ENCODE measurements at regions not wholly inside any gene's neighbourhood (a gene's known extent, or its start where the extent isn't known, plus 50 kb on each side); places are given as distances from the start of the nearest gene placed in this dataset.

- no peak for TF ChIP-seq EZH2 (IDR thresholded peaks at IDR 0.05; ENCODE audit: low read depth, unreplicated experiment)
- no peak for TF ChIP-seq POLR2AphosphoS5 (IDR thresholded peaks at IDR 0.05; ENCODE audit: low read depth)
- no peak for TF ChIP-seq ZNF114 (CRISPR knock-in tag; IDR thresholded peaks at IDR 0.05)
- TF ChIP-seq REST (IDR thresholded peaks at IDR 0.05; ENCODE audit: unreplicated experiment), result no peak
- no peak for TF ChIP-seq ETS1 (IDR thresholded peaks at IDR 0.05)
- TF ChIP-seq EZH2phosphoT487 (IDR thresholded peaks at IDR 0.05; ENCODE audit: unreplicated experiment), result no peak
- TF ChIP-seq ZNF331 (CRISPR knock-in tag; IDR thresholded peaks at IDR 0.05; ENCODE audit: low read depth), result no peak
- no peak for TF ChIP-seq NANOG (IDR thresholded peaks at IDR 0.05; ENCODE audit: borderline replicate concordance)
- no peak for TF ChIP-seq CTCF (conservative IDR thresholded peaks at IDR 0.05; ENCODE audit: low read depth in 2 of 2)
- no peak for TF ChIP-seq CREB1 (CRISPR knock-in tag; IDR thresholded peaks at IDR 0.05; ENCODE audit: low read depth)
- no peak for TF ChIP-seq JUNB (IDR thresholded peaks at IDR 0.05; ENCODE audit: unreplicated experiment)
- TF ChIP-seq ZNF462 (CRISPR knock-in tag; IDR thresholded peaks at IDR 0.05), result no peak
- no peak for TF ChIP-seq STAT1 (IDR thresholded peaks at IDR 0.05; ENCODE audit: unreplicated experiment)
- Histone ChIP-seq H3K79me2 (replicated peaks; ENCODE audit: insufficient read depth) (no peaks in the 10 kb centered on the region), H3F3A (replicated peaks; ENCODE audit: low read depth) (no peaks in the 10 kb centered on the region), H3K9me2 (ENCODE audit: insufficient read depth) (no peaks in the 10 kb centered on the region), H4K20me1 (replicated peaks; ENCODE audit: insufficient read depth) (no peaks in the 10 kb centered on the region), H3K4me1 (ENCODE audit: insufficient read depth) (no peaks in the 10 kb centered on the region), H3K27ac (ENCODE audit: low read depth) (no peak overlapping the region), H3K4me2 (no peak overlapping the region), H3K4me3 (no peak overlapping the region), H3K36me3 (ENCODE audit: insufficient read depth) (no peaks in the 10 kb centered on the region), H3K27me3 (ENCODE audit: insufficient read depth) (no peaks in the 10 kb centered on the region), H2AFZ (no peak overlapping the region)
- Mint-ChIP-seq H3K4me1 (no peaks in the 10 kb centered on the region; the same call in 2 of the 3 replicates), H3K4me3 (no peak overlapping the region), H3K9me3 (no peaks in the 10 kb centered on the region), H3K27ac (no peak overlapping the region), H3K36me3 (ENCODE audit: low read depth) (no peaks in the 10 kb centered on the region), H3K27me3 (ENCODE audit: insufficient read depth, low read depth, poor library complexity) (no peaks in the 10 kb centered on the region)
- ATAC-seq (no peak), DNase-seq (ENCODE audit: low spot score) (no peak)
Measured at GRCh38 chr11:19651653-19652052, 61.0 kb upstream of the NAV2 start.
